HL-60 (cell line): ENCODE measurements at regions not wholly inside any gene's neighbourhood (a gene's known extent, or its start where the extent isn't known, plus 50 kb on each side); places are given as distances from the start of the nearest gene placed in this dataset.

Experiments used
- GABPA ChIP-seq: IDR thresholded peaks from 2 replicates; pipeline ENCODE4 v1.6.1; 2012; ENCODE audit warnings: low read depth
- POLR2AphosphoS5 ChIP-seq: IDR thresholded peaks from 2 replicates; pipeline ENCODE4 v1.6.1; 2012; ENCODE audit warnings: low read depth
- SPI1 ChIP-seq: IDR thresholded peaks from 2 replicates; pipeline ENCODE4 v1.6.1; 2012; ENCODE audit warnings: low read depth, mild to moderate bottlenecking, borderline replicate concordance
- TF ChIP-seq, protein P1 (sequence below): IDR thresholded peaks from one replicate; pipeline ENCODE4 v1.5.1; 2011; ENCODE audit warnings: low read length, control low read depth, inconsistent platforms; ENCODE audit not compliant: insufficient read depth
- TF ChIP-seq, protein P2 (sequence below): IDR thresholded peaks from 2 replicates; pipeline ENCODE4 v1.6.1; 2012; ENCODE audit warnings: low read depth; ENCODE audit not compliant: insufficient replicate concordance

DNA sequence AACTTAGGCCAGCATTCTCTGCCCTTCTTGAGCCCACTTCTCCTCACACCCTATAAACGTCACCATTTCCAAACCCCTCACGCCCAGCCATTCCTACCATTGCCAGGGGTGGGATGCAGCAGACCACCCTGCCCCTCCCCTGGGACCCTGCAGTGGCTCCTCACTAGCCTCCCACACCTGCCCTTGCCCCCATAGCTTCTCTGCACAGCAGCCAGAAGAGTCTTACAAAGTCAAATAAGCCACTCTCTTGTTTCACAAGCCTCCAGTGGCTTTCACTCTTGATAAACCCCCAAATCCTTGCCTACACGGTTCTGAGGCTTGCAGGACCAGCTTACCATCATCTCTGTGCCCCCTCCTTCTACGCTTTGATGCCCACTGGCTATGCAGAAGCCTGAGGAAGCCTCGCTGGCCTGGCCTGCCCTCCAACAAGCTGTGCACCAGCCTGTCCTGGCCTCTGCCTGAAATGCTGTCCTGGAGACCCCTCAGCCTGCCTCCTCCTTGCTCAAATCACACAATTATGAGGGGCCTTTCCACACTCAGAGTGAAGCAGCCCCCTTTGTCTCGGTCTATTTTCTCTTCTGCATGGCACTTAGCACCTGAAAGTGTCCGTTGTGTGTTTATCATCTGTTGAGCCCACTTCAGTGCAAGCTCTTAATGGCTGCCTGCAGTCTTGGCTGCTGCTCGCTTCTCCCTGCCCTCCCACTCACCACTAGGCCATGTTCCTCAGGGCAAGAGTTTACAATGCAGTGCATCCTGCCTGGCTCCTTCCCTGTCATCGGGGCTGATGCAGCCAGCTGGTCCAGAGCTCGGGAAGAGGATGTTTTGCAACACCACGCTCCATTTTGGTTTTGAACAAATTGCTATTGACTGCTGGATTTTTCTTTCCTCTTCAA lies 82.6 kb upstream of the RGPD5 start:
- TF ChIP-seq, protein P1, sequence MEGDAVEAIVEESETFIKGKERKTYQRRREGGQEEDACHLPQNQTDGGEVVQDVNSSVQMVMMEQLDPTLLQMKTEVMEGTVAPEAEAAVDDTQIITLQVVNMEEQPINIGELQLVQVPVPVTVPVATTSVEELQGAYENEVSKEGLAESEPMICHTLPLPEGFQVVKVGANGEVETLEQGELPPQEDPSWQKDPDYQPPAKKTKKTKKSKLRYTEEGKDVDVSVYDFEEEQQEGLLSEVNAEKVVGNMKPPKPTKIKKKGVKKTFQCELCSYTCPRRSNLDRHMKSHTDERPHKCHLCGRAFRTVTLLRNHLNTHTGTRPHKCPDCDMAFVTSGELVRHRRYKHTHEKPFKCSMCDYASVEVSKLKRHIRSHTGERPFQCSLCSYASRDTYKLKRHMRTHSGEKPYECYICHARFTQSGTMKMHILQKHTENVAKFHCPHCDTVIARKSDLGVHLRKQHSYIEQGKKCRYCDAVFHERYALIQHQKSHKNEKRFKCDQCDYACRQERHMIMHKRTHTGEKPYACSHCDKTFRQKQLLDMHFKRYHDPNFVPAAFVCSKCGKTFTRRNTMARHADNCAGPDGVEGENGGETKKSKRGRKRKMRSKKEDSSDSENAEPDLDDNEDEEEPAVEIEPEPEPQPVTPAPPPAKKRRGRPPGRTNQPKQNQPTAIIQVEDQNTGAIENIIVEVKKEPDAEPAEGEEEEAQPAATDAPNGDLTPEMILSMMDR: no peak
- TF ChIP-seq SPI1: no peak
- TF ChIP-seq POLR2AphosphoS5: no peak
- TF ChIP-seq, protein P2, sequence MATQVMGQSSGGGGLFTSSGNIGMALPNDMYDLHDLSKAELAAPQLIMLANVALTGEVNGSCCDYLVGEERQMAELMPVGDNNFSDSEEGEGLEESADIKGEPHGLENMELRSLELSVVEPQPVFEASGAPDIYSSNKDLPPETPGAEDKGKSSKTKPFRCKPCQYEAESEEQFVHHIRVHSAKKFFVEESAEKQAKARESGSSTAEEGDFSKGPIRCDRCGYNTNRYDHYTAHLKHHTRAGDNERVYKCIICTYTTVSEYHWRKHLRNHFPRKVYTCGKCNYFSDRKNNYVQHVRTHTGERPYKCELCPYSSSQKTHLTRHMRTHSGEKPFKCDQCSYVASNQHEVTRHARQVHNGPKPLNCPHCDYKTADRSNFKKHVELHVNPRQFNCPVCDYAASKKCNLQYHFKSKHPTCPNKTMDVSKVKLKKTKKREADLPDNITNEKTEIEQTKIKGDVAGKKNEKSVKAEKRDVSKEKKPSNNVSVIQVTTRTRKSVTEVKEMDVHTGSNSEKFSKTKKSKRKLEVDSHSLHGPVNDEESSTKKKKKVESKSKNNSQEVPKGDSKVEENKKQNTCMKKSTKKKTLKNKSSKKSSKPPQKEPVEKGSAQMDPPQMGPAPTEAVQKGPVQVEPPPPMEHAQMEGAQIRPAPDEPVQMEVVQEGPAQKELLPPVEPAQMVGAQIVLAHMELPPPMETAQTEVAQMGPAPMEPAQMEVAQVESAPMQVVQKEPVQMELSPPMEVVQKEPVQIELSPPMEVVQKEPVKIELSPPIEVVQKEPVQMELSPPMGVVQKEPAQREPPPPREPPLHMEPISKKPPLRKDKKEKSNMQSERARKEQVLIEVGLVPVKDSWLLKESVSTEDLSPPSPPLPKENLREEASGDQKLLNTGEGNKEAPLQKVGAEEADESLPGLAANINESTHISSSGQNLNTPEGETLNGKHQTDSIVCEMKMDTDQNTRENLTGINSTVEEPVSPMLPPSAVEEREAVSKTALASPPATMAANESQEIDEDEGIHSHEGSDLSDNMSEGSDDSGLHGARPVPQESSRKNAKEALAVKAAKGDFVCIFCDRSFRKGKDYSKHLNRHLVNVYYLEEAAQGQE: no peak
- no peak for TF ChIP-seq GABPA
